ENCODE measurements at regions not wholly inside any gene's neighbourhood (a gene's known extent, or its start where the extent isn't known, plus 50 kb on each side); places are given as distances from the start of the nearest gene placed in this dataset.

DNA sequence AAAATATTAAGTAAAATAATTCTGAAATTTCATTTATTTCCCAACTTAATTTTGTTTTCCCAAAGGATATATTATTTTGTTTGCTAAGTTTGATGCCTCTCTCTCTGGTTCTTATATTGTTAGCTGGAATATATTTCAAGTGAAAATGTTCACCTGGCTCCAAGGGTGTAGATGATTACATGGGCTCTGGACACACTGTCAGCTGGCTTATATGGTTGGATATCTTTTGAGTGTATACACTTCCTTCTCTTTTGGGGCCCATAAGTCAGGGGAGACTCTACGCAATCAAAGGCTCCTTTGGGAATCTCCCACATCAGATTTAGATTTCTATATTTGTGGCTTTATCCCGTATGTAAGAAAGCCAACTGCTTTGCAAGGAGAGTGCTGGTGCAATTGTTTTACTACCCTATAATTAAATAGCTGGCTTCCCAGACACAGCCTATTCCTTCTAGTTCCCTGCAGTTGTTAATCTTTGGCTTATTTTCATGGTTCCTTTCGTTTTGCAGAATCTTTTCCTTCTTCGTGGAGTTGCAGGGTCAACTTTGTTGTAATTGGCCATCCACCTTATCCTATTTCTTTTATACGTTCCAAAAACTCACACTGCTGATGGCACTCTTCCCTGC is 225.7 kb downstream of the DPH6 start:
- TF ChIP-seq, protein P1, sequence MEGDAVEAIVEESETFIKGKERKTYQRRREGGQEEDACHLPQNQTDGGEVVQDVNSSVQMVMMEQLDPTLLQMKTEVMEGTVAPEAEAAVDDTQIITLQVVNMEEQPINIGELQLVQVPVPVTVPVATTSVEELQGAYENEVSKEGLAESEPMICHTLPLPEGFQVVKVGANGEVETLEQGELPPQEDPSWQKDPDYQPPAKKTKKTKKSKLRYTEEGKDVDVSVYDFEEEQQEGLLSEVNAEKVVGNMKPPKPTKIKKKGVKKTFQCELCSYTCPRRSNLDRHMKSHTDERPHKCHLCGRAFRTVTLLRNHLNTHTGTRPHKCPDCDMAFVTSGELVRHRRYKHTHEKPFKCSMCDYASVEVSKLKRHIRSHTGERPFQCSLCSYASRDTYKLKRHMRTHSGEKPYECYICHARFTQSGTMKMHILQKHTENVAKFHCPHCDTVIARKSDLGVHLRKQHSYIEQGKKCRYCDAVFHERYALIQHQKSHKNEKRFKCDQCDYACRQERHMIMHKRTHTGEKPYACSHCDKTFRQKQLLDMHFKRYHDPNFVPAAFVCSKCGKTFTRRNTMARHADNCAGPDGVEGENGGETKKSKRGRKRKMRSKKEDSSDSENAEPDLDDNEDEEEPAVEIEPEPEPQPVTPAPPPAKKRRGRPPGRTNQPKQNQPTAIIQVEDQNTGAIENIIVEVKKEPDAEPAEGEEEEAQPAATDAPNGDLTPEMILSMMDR (IDR thresholded peaks at IDR 0.05; ENCODE audit: low read depth, low read length, missing control alignments): no peak
- in situ Hi-C loops (cut with HindIII; ENCODE audit: low sequenced_read_pairs): no loop called here

GRCh38 chr15:35319354-35319753 is 226.6 kb downstream of the DPH6 start:
- in situ Hi-C loops (cut with HindIII; ENCODE audit: low sequenced_read_pairs): no loop called here
- TF ChIP-seq, protein P1 (IDR thresholded peaks at IDR 0.05; ENCODE audit: low read depth, low read length, missing control alignments): no peak
- no peak overlapping the region for H3K4me3 ChIP-seq (ENCODE audit: low read depth, low read length)
- no peak for DNase-seq (ENCODE audit: low read depth)

More for the DNA sequence above, 225.7 kb downstream of the DPH6 start:
- DNase-seq (ENCODE audit: low read depth): no peak
- no peak overlapping the region for H3K4me3 ChIP-seq (ENCODE audit: low read depth, low read length)

DNA sequence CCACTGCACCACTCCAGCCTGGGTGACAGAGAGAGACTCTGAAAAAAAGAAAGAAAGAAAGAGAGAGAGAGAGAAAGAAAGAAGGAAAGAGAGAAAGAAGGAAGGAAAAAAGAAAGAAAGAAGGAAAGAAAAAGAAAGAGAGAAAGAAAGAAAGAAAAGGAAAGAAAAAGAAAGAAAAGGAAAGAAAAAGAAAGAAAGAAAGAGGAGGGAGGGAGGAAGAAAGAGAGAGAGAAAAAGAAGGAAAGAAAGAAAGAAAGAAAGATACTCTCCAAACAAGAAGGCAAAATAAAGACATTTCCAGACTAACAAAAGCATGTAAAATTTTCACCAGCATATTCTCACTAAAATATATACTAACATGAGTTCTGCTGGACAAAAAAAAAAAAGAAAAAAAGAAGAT is 228.7 kb downstream of the DPH6 start:
- H3K4me3 ChIP-seq (ENCODE audit: low read depth, low read length): no peak overlapping the region
- TF ChIP-seq, protein P1 (IDR thresholded peaks at IDR 0.05; ENCODE audit: low read depth, low read length, missing control alignments): no peak
- in situ Hi-C loops (cut with HindIII; ENCODE audit: low sequenced_read_pairs): no loop called here
- DNase-seq (ENCODE audit: low read depth): no peak

DNA sequence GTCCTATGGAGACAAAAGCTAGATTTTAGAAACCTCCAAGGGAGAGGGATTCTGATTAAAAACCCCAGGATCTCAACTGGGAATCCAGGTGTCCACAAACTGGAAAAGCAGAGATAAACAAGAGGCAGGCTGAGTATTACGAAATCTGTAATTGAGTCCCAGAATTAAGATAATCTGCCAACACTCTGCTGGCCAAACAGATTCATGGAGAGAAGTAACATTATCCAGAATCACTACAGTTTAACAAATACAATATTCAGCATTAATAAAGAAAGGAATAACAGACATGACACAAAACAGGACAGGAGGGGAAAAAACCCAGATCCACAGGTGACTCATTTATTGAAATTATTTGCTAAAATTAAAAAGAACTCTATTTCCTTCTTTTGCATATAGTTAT is 227.2 kb upstream of the NANOGP8 start:
- in situ Hi-C loops (cut with HindIII; ENCODE audit: low sequenced_read_pairs): no loop called here
- DNase-seq (ENCODE audit: low read depth): no peak
- no peak overlapping the region for H3K4me3 ChIP-seq (ENCODE audit: low read depth, low read length)
- TF ChIP-seq, protein P1 (IDR thresholded peaks at IDR 0.05; ENCODE audit: low read depth, low read length, missing control alignments): no peak

- DNase-seq (ENCODE audit: low read depth): no peak
- in situ Hi-C loops (cut with HindIII; ENCODE audit: low sequenced_read_pairs): no loop called here
- TF ChIP-seq, protein P1 (IDR thresholded peaks at IDR 0.05; ENCODE audit: low read depth, low read length, missing control alignments): no peak
- H3K4me3 ChIP-seq (ENCODE audit: low read depth, low read length): no peak overlapping the region
These were observed 226.5 kb upstream of the NANOGP8 start for GRCh38 chr15:35311615-35312014.

GRCh38 chr15:35309886-35310285 is 224.8 kb upstream of the NANOGP8 start:
- in situ Hi-C loops (cut with HindIII; ENCODE audit: low sequenced_read_pairs): no loop called here
- TF ChIP-seq, protein P1 (IDR thresholded peaks at IDR 0.05; ENCODE audit: low read depth, low read length, missing control alignments): no peak
- no peak for DNase-seq (ENCODE audit: low read depth)
- no peak overlapping the region for H3K4me3 ChIP-seq (ENCODE audit: low read depth, low read length)

Measured in astrocyte of the cerebellum (primary cell).